HG02623 (cell line): ENCODE measurements at regions not wholly inside any gene's neighbourhood (a gene's known extent, or its start where the extent isn't known, plus 50 kb on each side); places are given as distances from the start of the nearest gene placed in this dataset.
"Not testable (repeated sequence)": the region's sequence is repeated elsewhere in the genome, so short reads cannot be mapped to it uniquely, and the experiment has no call there.

Experiments
- ATAC-seq: cut with Tn5 transposase; IDR thresholded peaks from one replicate; pipeline ENCODE4 v1.9.1; 2021; ENCODE audit warnings: moderate library complexity; ENCODE audit not compliant: unreplicated experiment

DNA sequence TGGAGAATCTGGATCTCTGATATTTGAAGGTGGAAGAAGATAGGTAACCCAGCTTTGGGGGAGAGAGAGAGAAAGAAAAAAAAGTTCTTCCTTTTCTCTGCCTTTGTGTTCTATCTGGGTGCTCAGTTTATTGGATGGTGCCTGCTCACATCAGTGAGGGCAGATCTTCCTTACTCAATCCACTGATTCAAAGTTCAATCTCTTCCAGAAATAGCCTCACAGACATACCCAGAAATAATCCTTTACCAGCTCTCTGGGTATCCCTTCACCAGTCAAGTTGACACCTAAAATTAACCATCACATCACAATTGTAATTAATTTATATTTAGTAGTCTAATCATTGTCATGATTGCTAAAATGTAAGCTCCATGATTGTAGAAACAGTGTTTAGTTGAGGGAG is 189.1 kb downstream of the EPM2A start:
- ATAC-seq, result no peak

DNA sequence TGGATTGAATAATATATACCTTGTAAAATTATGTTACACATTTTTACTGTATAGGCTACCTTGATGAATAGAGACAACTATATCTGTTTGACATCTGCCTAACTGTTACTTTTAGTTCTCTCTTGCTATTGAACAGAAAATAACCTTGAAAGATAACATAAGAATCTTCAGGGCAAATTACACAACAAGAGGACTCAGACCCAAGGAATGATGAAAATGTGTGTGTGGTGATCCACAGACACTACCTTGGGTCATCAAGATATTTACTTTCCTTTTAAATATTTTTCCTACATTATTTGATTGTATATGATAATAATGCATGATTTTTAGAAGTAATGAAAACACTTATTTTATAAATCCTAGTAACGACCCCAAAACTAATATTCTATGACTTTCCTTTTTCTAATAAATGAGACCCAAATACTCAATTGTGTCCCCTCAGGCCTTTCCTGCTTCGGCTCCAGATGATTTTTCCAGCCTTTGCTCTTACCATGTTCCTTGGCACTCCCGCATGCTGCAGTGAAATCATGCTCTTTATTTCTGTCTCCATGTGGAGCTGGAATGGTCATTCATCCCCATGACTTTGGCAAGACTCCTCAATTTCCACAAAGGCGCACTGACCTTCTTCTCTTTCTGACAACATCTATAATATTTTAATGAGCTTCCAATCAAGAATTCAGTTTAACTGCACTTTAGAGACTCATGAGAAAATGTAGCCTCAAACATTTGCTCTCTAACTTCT is 187.6 kb downstream of the EPM2A start:
- no peak for ATAC-seq

- ATAC-seq, result no peak
Measured at GRCh38 chr6:145548933-145549648, 186.2 kb downstream of the EPM2A start.

DNA sequence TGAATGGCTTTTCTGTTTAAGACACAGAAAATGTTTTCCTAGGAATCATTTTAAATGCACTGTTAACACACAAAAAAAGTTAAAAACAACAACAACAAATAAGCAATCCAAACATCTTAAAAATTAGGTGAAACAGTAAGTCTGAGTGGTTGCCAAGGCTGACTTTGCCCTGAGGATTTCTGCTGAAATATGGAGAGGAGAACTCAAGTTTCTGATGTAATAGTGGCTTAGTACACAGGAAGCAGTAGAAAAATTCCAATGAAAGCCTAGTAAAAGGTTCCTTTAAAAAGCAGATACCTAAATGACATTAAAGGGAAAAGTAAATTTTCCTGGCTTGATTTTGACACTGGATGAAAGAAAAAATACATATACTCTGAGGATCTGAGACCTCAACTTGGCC is 184.2 kb downstream of the EPM2A start:
- ATAC-seq, result no peak

- no peak for ATAC-seq
Measured at GRCh38 chr6:145555084-145555483, 180.2 kb downstream of the EPM2A start.

GRCh38 chr6:145557474-145557873 is 177.8 kb downstream of the EPM2A start:
- no peak for ATAC-seq

DNA sequence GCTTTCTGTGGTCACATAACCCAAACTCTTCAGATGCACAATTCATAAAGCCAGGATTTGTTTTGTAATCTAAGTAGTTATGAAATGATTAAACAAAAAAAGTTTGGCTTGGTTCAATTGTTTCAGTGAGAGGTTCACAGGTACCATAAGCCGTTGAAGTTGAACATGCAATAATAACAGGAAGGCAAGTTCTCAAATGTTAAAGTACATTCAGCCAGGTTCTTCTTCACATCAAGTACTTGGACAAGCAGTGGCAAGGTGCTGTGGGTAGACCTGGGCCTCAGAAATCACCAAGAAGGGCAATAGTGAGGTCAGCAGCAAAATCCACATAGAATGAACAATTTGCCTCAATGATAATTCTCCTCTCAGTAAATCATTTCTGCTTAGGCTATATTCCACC is 175.5 kb downstream of the EPM2A start:
- ATAC-seq, result no peak

DNA sequence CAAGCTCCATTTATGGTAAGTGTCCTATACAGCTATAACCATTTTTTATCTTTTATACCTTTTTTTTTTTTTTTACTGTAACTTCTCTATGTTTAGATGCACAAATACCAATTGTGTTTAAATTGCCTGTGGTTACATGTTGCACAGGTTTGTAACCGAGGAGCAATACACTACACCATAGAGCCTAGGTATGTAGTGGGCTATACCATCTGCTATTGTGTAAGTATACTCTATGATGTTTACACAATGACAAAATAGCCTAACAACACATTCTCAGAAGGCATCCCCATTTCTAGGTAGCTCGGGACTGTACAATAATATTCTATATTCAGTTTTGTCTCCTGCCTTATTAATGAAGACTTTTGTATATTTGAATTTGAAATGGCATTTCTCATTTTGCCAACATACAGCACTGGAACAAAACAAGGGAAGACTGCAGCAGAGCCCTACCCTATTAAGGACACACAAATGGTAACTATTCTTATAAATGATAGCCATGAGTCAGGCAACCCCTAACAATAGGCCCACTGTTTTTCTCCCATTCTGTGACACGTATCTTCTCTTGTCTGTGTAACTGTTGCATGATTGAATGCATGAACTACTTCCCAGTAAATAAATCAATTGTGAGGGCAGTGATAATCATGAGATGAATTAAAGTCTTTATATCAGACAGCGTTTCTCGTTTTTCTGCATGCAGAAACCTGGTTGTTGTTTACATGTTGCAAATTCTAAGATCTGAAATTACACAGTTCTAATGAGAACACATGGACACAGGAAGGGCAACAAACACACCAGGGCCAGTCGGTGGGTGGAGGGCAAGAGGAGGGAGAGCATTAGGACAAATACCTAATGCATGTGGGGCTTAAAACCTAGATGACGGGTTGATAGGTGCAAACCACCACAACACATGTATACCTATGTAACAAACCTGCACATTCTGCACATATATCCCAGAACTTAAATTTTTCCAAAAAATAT is 173.9 kb downstream of the EPM2A start:
- no peak for ATAC-seq

DNA sequence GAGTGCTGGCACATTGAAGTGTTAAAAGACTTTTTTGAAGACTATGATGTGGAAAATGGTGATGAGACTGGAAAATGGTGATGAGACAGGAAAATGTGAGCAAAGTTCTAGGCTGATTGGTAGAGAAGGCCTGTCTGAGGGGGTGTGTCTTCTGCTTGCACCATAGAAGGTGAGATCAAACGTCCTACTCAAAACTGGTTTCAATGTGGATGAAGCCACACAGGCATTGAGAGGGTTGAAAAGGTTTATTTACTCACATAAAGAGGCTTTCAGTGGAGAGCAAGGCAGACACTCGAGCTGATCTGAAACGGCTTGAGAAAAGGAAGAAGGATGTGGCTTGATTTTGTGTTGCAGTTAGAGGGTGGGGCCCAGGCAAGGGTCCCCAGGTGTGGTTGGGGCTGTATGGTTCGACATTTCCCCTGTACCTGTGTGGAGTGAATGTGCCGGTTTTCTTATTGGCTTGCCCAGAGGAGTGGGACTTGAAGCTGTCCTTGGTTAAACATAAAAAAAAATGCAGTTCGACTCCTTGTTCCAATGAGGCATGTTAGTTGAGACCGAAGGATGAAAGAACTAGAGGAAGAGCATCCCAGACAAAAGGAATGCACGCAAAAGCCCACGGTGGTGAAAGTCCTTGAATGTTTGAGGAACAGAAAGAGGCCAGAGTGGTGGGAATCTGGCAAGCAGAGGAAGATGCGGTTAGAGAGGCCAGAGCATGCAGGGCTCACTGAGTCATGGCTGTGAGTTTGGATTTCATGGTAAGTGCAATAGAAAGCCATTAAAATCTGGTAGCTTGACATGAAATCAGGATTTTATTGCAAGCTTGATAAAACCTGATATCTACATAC is 172.3 kb downstream of the EPM2A start:
- no peak for ATAC-seq

DNA sequence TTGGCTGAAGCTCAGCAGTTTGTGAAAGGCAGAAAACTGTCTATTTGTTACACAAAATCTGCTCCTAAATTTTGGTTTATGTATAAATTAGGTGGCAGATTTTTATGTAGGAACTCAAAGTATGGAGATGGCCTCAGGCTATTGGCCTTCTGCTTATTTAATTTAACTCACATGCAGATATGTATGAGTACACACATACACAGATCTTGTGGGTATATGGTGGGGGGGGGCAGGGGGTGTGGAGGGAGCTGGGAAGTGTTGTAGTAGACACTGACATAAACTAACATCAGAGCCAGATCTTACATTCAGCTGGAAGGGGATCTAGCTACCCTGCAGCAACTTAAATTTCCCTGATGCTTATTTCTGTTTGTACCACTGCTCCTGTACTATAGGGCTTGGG is 170.8 kb downstream of the EPM2A start:
- no peak for ATAC-seq

DNA sequence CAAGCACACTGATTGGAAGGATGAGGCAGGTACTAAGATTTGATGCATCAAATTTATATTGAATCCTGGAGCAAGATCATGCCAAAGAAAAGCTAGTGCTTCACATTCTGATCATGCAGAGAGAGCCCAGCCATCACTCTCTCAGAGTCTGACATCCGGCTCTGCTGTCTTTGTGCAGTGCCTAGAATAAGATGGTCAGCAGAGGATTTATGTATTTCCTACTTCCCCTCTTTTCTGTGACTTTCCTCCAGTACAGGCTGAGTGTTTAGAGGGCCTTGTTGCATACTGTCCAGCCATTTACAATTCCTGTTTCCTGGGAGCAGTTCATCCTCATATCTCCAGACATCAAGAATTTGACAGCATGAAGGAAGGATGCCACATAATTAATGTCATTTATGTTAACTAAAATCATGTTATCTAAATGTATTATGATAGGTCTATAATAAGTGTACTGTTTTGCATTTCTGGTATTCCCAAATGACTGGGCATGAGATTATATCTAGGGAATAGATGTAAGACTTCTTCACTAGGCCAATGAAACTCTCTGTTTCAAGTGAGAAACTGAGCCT is 167.6 kb downstream of the EPM2A start:
- ATAC-seq, result no peak

GRCh38 chr6:145569140-145569539 is 166.2 kb downstream of the EPM2A start:
- ATAC-seq, result no peak

GRCh38 chr6:145570336-145570735 is 165.0 kb downstream of the EPM2A start:
- not testable (repeated sequence) for ATAC-seq

DNA sequence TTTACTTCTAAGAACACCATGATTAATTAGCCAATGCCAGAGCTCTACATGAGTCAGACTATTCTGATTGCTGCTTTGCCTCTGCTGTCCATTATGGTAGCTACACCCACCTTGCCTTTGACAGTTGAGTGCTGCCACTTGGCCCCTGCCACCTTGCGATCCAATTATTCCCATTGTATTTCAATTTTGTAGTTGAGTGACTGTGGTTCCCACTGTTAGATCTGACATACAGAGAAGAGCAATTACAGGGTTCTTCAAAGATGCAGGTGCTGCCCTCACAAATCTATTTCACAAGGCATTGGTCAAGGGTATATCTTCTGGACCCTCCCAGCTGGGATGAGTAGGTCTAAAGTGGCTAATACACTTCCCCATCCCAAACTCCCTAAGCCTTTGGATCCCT is 161.1 kb downstream of the EPM2A start:
- not testable (repeated sequence) for ATAC-seq
